ENCODE measurements at regions not wholly inside any gene's neighbourhood (a gene's known extent, or its start where the extent isn't known, plus 50 kb on each side); places are given as distances from the start of the nearest gene placed in this dataset.

- DNase-seq = no peak
These were observed 163.5 kb upstream of the LMO4 start for GRCh38 chr1:87165177-87165576.

- DNase-seq = no peak
These were observed 161.4 kb upstream of the LMO4 start for GRCh38 chr1:87167157-87167789.

- DNase-seq = no peak
These were observed 160.7 kb upstream of the LMO4 start for GRCh38 chr1:87167848-87168525.

- no peak for DNase-seq
These were observed 159.3 kb upstream of the LMO4 start for GRCh38 chr1:87169263-87169910.

GRCh38 chr1:87170157-87170556 is 158.5 kb upstream of the LMO4 start:
- no peak for DNase-seq

- no peak for DNase-seq
These were observed 157.6 kb upstream of the LMO4 start for GRCh38 chr1:87170931-87171598.

- no peak for DNase-seq
These were observed 155.4 kb upstream of the LMO4 start for GRCh38 chr1:87173231-87173630.

- DNase-seq = no peak
These were observed 153.9 kb upstream of the LMO4 start for GRCh38 chr1:87174724-87175245.

- no peak for DNase-seq
These were observed 152.6 kb upstream of the LMO4 start for GRCh38 chr1:87176087-87176486.

GRCh38 chr1:87176514-87176913 is 152.2 kb upstream of the LMO4 start:
- DNase-seq = no peak

- DNase-seq = no peak
These were observed 150.2 kb upstream of the LMO4 start for GRCh38 chr1:87178441-87178840.

- no peak for DNase-seq
These were observed 149.4 kb upstream of the LMO4 start for GRCh38 chr1:87179076-87179810.

GRCh38 chr1:87179851-87180519 is 148.7 kb upstream of the LMO4 start:
- no peak for DNase-seq

GRCh38 chr1:87180682-87181081 is 148.0 kb upstream of the LMO4 start:
- DNase-seq = no peak

GRCh38 chr1:87182611-87183010 is 146.1 kb upstream of the LMO4 start:
- no peak for DNase-seq

- no peak for DNase-seq
These were observed 143.6 kb upstream of the LMO4 start for GRCh38 chr1:87185077-87185476.

- DNase-seq = no peak
These were observed 142.3 kb upstream of the LMO4 start for GRCh38 chr1:87186346-87186745.

- DNase-seq = no peak
These were observed 140.0 kb upstream of the LMO4 start for GRCh38 chr1:87188640-87189039.

- no peak for DNase-seq
These were observed 138.3 kb upstream of the LMO4 start for GRCh38 chr1:87190402-87190801.

- no peak for DNase-seq
These were observed 137.0 kb upstream of the LMO4 start for GRCh38 chr1:87191646-87192045.

- no peak for DNase-seq
These were observed 134.4 kb upstream of the LMO4 start for GRCh38 chr1:87194271-87194774.

- no peak for DNase-seq
These were observed 133.8 kb upstream of the LMO4 start for GRCh38 chr1:87194856-87195255.
